NCI-H1105 treated with DMSO at 0.1 percent for 48 hours (cell line): ENCODE measurements at regions not wholly inside any gene's neighbourhood (a gene's known extent, or its start where the extent isn't known, plus 50 kb on each side); places are given as distances from the start of the nearest gene placed in this dataset.

ENCODE experiments used
- DNase-seq: peaks from one replicate; lab custom pipeline; 2025; lab: John Stamatoyannopoulos, UW

DNA sequence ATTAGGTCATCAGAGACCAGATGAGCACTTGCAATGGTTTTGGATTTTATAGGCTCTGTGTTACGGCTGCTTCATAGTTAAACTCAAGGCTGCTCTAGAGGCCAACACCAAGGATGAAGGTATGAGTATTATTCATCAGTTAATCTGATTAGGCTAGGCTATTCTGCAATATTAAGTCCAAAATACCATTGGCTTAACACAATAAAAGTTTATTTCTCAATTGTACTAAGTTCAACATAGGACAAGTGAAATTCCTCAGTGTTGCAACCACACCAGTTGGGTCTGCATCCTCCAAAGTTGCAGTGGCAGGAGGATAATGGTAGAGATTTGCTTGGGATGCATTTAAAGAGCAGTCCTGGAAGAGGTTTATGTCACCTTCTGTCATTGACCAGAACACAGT is 538.3 kb upstream of the CDH2 start:
- DNase-seq: no peak

DNA sequence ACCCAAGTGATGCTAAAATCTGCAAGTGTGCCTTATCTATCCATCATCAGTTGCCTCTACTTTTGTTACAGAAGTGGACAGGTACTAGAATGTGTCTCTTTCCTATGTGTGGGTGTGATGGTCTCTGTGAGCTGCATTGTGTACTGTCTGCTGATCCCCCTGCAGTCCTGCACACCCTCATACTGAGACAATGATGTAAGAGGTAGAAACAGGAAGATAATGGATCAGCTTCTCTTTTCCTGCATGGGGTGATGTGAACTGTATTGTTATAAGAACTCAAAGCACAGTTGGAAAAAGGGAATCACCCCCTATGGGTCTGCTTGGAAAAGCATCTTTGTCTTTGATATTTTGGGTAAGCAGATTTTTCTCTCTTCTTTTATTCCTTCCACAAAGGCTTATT is 537.6 kb upstream of the CDH2 start:
- no peak for DNase-seq

DNA sequence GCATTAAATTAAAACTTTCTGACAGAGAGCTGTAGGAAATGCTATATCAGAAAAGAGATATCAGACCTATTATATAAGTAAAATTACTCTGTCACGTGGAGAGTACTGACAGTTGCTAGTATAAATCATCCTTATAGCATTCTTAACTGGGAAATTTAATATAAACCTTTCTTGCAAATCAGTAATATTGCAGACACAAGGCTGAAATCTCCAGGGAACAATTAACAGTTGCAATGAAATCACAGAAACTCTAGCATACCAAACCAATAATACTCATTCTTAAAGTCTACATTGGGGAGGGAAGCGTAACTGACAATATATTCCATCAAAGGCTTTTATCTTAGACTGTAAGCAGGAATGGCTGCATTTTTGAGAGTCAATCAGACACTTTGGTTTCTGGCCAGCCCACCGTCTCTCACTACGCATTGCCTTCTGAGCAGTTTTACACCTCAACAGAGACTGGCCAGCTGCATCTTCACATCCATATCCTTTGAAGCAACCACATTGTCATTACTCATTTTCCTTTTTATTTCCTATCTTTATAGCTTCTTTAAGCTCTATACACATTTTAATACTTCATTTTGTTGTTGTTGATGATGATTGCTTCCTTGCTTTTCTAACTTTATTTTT is 536.0 kb upstream of the CDH2 start:
- no peak for DNase-seq

DNA sequence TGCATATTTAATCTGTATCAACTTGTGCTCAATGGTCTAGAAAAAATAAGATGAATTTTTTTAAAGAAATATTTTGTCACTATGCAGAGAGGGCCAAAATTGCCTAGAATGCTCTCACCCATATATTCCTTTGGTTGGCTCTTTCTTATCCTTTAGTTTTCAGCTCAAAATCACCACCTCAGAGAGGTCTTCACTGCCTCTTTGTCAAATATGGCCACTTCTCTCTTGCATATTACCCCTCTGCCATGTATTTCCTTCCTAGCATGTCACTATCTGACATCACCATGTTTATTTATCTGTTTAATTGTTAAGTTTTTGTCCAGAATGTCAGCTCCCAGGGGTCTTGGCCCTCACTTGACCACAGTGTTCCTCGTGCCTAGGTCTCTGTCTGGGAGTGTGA is 535.2 kb upstream of the CDH2 start:
- DNase-seq: no peak

DNA sequence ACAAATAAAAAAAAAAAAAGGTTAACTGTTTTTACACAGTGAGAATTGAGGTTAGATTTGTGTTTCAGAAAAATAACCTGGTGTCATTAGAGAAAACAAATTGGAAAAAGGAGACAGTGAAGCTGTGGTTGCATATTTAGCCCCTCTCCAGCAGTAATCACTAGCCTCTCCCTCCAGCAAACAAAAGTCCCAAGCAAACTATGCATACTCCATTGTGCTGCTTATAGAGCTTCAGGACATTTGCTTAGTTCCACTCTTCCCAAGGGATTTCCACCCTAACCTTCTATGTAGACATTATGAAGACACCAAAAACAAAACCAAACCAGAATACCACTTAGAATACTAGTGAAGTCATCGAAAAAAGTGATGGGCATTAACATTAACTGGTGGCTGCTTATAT is 534.2 kb upstream of the CDH2 start:
- DNase-seq: no peak

DNA sequence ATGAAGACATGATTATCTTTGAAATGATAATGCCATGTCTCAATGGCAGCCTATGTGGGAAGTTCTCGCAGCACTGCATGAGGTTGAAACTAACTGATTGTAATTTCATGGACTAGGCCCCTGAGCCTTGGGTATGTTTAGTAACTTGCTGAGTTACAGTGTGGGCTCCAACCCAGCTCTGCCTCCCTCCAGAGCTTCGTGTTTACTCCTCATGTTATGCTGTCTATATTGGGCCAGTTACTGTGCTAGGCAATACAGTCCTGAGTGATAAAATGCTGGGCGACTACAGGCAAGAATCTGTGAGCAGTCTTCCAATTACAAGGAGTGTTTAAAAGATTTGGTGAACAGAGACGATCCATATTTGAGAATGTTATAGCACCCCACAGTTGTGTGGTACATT is 530.1 kb upstream of the CDH2 start:
- DNase-seq: no peak

DNA sequence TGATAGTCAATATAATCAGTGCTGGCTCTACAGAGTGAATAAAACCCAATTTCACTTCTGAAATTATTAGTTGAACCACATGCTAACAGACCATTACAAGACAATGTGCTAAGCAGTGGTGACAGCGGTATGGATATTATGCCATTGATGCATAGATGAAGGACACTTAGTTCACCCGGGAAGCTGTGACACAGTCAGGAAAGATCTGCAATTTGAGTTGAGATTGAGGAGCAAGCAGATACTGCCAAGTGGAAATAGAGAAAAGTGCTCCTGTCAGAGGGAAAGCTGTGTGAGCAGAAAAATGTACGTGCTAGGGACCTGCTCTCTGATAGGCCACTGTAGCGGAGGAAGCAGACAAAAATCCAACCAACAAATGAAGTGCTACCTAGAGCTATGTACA is 529.5 kb upstream of the CDH2 start:
- DNase-seq: no peak

DNA sequence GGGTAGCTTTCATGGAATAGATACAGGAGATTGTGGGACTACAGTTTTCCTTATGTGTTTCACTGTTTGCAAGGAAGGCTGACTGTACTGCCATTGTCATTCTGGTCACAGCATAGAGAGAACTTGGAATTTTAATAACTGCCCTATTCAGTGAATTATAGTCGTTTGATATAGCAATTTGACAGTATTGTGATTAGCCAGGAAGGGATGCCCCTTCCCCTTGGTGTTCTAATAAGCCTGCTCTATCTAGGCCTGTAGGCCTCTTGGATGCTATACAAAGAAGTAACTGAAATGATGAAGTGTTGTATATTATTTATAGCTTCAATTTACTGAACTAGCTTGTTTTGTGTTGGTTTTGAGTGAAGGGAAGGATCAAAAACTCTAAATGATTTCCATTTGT is 528.6 kb upstream of the CDH2 start:
- DNase-seq: no peak

DNA sequence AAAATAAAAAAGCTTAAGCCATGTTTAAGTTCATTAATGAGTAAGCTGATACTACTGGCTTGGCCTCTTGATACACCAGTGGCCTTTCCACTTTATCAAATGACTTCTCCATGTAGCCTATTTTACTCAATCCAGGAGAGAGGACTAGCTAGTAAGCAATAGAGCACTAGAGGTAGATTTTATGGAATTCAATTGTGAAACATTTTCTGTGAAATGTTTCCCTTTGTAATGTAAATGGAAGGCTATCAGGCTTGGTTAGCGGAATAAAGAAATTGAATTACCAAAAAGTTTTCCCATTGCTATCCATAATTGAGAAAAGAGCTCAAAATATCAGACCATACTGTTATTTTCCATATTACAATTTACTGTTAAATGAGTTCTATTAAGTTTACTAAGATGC is 515.4 kb upstream of the CDH2 start:
- DNase-seq: no peak

DNA sequence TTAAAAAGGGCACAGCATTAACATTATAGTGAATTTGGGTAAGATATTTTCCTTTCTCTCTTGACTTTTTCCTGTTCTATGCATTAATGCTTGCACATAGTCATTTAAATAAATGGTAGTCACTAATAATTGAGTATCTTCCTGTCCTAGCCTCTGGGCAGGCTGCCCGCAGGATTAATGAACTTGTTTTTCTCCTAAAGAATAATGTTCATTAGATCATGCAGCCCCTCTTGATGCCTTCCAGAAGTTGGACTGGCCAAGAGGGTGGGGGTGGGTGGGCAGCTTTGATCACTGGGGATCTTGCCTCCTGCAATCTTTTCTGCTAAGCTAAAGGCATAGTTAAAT is 514.5 kb upstream of the CDH2 start:
- DNase-seq: no peak

DNA sequence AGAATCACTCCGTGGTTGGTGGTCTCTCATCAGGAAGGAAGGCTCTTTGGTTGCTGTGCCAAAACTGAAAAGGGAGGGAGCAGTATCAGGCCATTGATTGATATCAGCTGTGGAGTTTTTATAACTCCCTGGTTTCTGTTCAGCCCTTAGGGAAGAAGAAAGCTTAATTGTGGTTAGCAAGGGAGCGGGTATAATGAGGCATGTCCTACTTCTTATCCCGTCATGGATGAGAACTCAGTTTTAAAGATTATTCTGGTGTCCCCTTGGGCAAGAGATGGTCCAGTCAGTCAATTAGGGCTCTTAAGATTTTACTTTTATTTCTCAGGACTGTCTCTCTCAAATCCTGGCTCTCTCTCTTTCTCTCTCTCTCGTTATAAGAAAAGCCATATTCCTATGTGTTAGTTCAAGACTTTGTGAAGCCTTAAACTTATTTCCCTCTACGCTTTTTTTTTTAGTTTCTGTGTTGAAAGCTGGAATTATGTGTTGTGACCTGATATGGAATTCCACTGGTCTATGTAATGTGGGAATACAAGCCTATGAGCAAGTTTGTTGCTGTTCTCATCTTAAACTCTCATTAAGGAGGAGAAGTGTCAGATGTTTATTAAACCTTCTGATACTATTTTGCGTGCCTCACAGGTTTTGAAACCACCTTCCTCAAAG is 514.0 kb upstream of the CDH2 start:
- no peak for DNase-seq

DNA sequence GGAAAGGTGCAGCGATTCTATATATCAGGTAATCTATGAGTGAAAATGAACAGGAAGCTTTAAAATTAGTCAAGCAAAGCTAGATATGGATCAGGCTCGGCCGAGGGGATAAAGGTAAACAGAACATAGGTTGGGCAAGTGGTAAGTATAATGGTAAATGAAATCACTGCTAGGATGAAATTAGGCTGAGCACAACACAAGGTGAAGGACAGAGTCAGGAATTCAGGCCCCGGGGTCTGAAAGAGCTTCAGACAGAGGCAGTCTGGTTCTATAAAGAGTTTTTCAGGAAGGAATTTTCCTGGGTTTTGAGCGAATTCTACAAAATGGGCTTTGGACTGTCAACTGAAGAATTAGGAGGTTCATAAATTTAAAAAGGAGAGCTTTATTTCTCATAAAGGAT is 513.2 kb upstream of the CDH2 start:
- DNase-seq: no peak

DNA sequence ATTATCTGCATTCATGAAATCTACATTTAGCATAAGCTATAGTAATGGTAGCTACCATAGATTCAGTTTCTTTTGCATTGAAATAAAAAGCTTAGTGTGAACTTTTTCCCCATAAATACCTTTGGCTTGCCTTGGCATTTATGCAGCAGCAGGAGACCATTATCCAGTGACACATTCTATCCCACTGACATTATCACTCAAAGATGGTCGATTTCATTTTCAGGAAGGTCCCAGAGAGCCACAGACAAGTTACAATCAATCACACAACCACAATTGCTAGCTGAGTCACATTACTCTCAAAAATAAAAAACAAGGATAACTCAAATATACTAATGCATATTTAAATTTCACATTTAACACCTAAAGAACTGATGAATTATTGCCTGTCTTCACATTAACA is 512.7 kb upstream of the CDH2 start:
- no peak for DNase-seq

DNA sequence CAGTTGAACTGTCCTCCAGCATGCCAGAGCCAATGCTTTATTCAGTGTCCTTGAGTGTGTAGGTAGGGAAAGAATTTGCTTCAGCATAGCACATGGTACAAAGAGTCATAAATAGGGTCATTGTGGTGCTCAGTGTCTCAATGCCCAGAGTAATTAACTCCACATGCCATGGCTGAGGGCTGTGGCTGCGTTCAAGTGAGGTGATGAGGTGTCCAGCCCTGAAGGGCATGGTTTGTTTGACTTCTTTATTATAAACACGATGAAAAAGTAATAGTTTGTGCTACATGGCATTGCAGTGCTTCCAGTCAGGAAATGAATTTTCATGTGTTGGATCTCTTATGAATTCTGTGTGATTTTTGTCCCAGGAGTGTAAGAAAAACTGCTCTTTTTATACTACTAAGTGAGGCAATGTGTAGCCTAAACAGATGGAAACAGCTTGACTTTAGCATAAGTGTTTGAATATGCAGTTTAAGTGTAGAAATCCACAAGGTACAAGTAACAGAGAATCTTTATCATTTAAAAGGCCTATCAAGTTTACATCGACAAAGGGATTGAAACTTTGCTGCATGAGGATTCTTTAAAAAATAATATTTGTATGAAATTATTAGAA is 507.9 kb upstream of the CDH2 start:
- DNase-seq: no peak

DNA sequence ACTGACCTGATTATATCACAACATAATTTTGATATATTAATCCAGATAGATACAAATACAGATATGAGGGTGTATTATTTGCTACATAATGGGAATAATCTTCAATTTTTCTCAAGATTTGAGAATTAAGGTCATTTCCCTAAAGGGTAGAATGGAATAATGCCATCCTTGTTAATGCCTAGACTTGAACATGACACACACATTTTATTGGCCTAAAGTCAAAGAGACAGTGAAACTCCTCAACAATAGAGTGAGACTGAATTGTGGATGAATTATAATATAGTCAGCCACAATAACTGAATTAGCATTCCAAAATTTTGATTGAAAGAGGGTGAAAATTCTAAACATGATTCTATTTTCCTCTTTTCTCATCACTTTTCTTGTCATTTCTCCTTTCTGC is 506.0 kb upstream of the CDH2 start:
- no peak for DNase-seq

DNA sequence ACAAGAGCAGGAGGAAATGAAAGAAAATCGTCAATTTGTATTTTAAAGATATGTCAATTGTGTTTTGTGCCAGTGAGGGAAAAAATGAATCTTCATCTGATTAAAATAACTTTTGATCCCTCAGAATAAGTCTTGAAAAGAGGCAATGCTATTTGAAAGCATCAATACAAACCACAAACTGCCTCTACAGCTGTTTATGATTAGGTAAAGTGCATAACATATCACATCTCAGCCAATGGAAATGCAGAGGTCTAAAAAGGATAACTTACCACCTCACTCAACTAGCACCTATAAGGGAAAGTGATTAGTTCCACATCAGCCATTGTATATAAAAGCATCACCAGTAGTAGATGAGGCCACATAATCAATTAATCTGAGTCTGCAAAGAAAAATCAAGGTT is 492.2 kb upstream of the CDH2 start:
- no peak for DNase-seq

DNA sequence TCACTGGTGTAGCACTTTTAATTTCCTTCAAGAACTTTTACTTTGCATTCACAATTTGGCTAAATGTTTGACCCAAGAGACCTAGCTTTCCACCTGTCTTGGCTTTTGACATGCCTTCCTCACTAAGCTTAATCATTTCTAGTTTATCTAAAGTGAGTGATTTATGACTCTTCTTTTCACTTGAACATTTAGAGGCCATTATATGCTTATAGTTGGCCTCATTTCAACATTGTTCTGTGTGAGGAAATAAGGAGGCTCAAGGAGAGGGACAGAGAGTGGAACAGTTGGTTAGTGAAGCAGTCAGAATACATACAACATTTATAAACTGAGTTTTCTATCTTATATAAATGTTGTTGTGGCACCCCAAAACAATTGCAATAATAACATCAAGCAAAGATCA is 489.3 kb upstream of the CDH2 start:
- DNase-seq: peak; percentile 22

DNA sequence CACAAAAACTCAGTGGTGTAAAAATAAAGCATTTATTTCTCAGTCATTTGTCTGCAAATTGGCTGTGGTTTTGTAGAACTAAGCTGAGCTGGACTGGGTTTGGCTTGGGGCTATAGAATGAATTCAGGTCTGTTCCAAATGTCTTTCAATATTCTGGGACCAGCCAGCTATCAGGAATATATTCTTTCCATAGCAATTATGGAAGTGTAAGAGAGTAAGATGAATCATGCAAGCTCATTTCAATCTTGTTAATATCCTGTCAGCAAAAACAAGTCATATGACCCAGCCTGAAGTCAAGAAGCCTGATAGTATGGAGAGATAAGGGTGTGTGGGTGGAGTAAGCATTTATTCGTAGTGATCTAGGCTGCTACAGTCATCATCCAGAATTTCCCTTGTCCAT is 481.0 kb upstream of the CDH2 start:
- DNase-seq: no peak

DNA sequence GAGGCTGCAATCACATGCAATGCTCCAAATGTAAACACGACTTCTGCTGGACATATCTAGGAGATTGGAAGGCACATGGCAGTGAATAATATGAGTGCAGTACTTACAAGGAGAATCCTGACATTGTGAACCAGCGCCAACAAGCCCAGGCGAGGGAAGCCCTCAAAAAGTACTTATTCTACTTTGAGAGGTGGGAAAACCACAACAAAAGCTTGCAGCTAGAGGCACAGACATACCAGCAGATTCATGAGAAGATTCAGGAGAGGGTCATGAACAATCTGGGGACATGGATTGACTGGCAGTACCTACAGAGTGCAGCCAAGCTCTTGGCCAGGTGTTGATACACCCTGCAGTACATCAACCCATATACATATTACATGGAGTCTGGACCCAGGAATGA is 475.7 kb upstream of the CDH2 start:
- no peak for DNase-seq

DNA sequence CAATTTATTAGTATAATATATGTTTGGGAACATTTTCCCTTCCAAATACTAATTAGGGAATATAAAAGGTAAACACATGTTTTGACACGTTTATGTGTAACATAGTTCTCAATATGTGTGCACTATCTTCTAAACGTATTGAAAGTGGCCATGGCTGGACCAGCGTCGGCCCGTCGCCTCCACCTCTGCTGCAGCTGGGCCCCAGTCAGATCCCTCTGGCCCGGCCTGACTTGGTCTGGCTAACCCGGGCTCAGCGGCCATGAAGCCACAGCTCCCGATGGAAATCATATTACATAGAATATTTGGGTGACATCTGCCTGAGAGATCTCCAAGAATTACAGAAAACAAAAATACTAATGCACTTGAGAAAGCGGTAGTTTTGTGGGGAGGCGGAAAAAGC is 474.4 kb upstream of the CDH2 start:
- DNase-seq: no peak

DNA sequence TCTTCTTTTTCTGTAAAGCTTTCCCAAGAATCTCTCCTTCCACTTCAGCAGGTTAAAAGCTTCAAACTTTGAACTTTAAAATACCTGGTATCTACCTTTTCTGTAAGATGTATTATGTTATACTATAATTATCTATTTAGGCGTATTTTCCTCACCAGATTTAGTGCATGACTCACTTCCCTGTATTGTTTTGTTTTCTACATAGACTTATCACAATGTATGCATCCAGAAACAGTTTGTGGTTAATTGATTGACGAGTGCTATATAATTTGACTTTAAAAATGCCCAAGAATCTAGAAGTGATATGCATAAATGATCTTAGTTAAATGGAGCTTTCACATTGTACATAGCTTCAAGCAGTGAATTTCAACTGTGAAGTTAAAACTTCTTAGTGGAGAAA is 473.9 kb upstream of the CDH2 start:
- no peak for DNase-seq

DNA sequence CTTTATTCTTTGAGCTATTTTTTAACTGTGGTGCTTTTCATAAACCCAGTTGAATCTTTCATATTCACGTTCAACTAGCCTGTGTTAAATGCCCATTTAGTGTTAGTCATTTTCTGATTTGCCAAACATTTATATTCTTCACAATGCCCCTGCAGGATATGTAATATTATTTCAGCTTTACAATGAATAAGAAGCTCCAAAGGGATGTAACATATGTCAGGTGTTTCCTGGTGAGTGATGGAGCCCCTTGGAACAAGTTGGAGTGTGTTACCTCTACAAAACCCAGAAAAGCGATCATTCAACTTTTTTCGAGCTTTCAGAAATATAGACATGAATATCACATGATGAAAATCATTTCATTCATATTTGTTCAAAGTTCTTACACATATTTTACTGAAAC is 471.0 kb upstream of the CDH2 start:
- no peak for DNase-seq

DNA sequence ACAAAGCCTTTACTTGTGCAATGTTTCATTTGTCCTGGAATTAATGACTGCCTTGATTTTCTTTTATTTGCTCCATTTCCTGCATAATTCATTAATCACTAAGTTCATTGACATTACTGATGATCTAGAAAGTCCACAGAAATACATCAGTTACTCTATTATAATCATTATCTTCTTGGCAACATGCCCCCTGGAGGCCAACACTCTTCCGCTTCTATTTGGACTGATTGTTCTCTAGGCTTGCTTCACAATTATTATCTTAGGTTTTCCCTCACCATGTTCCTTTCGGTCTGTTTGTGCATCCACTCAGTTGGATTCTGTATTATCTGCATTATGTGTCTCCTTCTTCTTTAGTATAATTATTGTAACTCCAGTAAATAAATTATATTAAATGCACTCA is 461.0 kb upstream of the CDH2 start:
- DNase-seq: peak; percentile 11

DNA sequence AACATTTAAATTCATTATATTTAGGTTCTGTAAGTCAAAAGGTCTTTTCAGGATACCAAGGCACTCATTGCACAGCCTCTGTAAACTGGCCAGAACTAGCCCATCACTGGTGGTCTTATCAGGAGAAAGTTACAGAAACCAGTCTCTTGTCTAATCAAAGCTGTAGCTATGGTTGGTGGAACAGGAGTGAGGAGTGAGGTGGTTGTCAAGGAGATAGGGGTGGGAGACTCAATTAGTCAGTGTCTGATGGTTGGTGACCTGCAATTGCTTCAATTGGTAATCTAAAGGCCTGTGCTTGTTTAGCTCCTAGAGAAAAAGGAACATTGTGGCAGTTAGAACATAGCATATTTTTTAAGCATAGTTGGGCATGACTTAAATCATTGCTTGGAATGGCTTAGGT is 458.6 kb upstream of the CDH2 start:
- no peak for DNase-seq
